HEK293T (cell line): ENCODE measurements at regions not wholly inside any gene's neighbourhood (a gene's known extent, or its start where the extent isn't known, plus 50 kb on each side); places are given as distances from the start of the nearest gene placed in this dataset.

ENCODE experiments used
- CTCF ChIA-PET: fragments of 350-600 bp; formaldehyde crosslinking; extraction: SDS; loops from one replicate; lab custom pipeline; 2021; ENCODE audit warnings: antibody characterized with exemption, inconsistent platforms; lab: Yijun Ruan, JAX
- POLR2A ChIA-PET: fragments of 350-600 bp; formaldehyde crosslinking; extraction: SDS; loops from one replicate; lab custom pipeline; 2020; ENCODE audit warnings: antibody characterized with exemption, inconsistent platforms; lab: Yijun Ruan, JAX
- DNase-seq: peaks from one replicate; pipeline ENCODE4 v3.0.0; 2012; ENCODE audit warnings: mixed read lengths; ENCODE audit errors: extremely low spot score
- ARNT ChIP-seq: fragments of 450-650 bp; IDR thresholded peaks from 2 replicates; pipeline ENCODE4 v1.6.1; 2017; ENCODE audit warnings: mild to moderate bottlenecking
- BHLHE40 ChIP-seq: fragments of 450-650 bp; IDR thresholded peaks from 2 replicates; pipeline ENCODE4 v1.6.1; 2016; ENCODE audit warnings: mild to moderate bottlenecking, moderate library complexity, borderline replicate concordance
- CTBP1 ChIP-seq: fragments of 450-650 bp; IDR thresholded peaks from 2 replicates; pipeline ENCODE4 v1.6.1; 2016; ENCODE audit warnings: borderline replicate concordance
- ELF4 ChIP-seq: fragments of 450-650 bp; IDR thresholded peaks from 2 replicates; pipeline ENCODE4 v1.6.1; 2017; ENCODE audit warnings: antibody characterized with exemption
- FOXA1 ChIP-seq: fragments of 450-650 bp; IDR thresholded peaks from 2 replicates; pipeline ENCODE4 v1.6.1; 2016; ENCODE audit warnings: mild to moderate bottlenecking
- FOXK2 ChIP-seq: fragments of 450-650 bp; IDR thresholded peaks from 2 replicates; pipeline ENCODE4 v1.6.1; 2016; ENCODE audit warnings: mild to moderate bottlenecking
- FOXM1 ChIP-seq: fragments of 450-650 bp; IDR thresholded peaks from 2 replicates; pipeline ENCODE4 v1.6.1; 2017; ENCODE audit warnings: mild to moderate bottlenecking, borderline replicate concordance
- HDGF ChIP-seq: fragments of 450-650 bp; IDR thresholded peaks from 2 replicates; pipeline ENCODE4 v1.6.1; 2017; ENCODE audit warnings: antibody characterized with exemption, borderline replicate concordance
- L3MBTL2 ChIP-seq: fragments of 450-650 bp; conservative IDR thresholded peaks from 2 replicates; pipeline ENCODE4 v1.6.1; 2016; ENCODE audit warnings: mild to moderate bottlenecking
- LEF1 ChIP-seq: fragments of 450-650 bp; IDR thresholded peaks from 2 replicates; pipeline ENCODE4 v1.6.1; 2017; ENCODE audit warnings: mild to moderate bottlenecking, borderline replicate concordance
- NFRKB ChIP-seq: fragments of 450-650 bp; IDR thresholded peaks from 2 replicates; pipeline ENCODE4 v1.6.1; 2016; ENCODE audit warnings: mild to moderate bottlenecking, moderate library complexity
- SP1 ChIP-seq: fragments of 450-650 bp; IDR thresholded peaks from 2 replicates; pipeline ENCODE4 v1.6.1; 2017
- SUZ12 ChIP-seq: fragments of 450-650 bp; IDR thresholded peaks from 2 replicates; pipeline ENCODE4 v1.6.1; 2016; ENCODE audit warnings: mild to moderate bottlenecking
- TARDBP ChIP-seq: fragments of 450-650 bp; IDR thresholded peaks from 2 replicates; pipeline ENCODE4 v1.6.1; 2016
- ZNF384 ChIP-seq: fragments of 450-650 bp; IDR thresholded peaks from 2 replicates; pipeline ENCODE4 v1.6.1; 2016
- TF ChIP-seq, protein P1 (sequence below): fragments of 450-650 bp; IDR thresholded peaks from 2 replicates; pipeline ENCODE4 v1.6.1; 2016

DNA sequence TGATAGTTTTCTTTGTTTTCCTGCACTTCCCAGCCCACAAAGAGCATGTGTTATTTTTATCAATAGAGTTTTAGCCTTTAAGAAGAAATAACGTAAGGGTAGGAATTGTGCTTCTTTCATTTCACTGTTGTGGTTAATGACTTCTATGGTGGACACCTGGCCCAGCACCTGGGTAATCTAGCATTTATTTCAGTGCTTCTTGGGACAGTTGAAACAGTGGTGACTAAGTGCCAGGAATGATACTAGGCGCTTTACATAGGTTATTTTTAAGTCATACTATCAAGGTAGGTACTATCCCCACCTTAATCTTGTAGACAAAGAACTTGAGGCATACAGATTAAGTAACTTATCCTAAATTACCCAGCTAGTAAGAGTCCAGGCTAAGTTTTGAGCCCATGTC is 243.8 kb downstream of the SOX2 start:
- DNase-seq, result no peak
- ChIA-PET CTCF (no interaction called here), POLR2A (no interaction called here)
- TF ChIP-seq L3MBTL2 (no peak), LEF1 (no peak), CTBP1 (no peak), ARNT (no peak), ELF4 (no peak), HDGF (no peak), NFRKB (no peak), FOXK2 (no peak), FOXM1 (no peak), SP1 (no peak), ZNF384 (no peak), SUZ12 (no peak), FOXA1 (no peak), TARDBP (no peak), BHLHE40 (no peak)
- TF ChIP-seq, protein P1, sequence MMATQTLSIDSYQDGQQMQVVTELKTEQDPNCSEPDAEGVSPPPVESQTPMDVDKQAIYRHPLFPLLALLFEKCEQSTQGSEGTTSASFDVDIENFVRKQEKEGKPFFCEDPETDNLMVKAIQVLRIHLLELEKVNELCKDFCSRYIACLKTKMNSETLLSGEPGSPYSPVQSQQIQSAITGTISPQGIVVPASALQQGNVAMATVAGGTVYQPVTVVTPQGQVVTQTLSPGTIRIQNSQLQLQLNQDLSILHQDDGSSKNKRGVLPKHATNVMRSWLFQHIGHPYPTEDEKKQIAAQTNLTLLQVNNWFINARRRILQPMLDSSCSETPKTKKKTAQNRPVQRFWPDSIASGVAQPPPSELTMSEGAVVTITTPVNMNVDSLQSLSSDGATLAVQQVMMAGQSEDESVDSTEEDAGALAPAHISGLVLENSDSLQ, result no peak

DNA sequence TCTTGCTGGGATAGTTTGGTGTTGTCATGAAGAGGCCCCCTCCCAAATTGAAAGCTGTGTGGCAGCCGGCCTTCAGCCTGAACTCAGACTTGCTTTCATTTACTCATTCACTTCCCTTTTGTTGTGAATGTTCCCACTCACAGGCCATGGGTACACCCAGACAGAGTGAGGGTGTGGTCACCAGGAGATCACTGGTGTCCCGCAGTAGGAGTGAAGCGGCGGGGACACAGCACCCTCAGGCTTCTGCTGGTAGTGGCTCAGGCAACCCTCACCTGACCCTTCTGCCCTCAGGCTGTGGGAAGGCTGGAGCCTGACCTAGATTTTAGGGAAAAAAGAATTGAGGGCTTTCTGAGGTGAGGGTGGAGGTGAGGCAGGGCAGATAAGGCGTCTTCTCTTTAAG is 244.4 kb downstream of the SOX2 start:
- ChIA-PET POLR2A (no interaction called here), CTCF (no interaction called here)
- no peak for DNase-seq
- TF ChIP-seq FOXA1 (no peak), FOXM1 (no peak), SUZ12 (no peak), ARNT (no peak), L3MBTL2 (no peak), LEF1 (no peak), ZNF384 (no peak), HDGF (no peak), FOXK2 (no peak), CTBP1 (no peak)
- TF ChIP-seq, protein P1, result no peak

DNA sequence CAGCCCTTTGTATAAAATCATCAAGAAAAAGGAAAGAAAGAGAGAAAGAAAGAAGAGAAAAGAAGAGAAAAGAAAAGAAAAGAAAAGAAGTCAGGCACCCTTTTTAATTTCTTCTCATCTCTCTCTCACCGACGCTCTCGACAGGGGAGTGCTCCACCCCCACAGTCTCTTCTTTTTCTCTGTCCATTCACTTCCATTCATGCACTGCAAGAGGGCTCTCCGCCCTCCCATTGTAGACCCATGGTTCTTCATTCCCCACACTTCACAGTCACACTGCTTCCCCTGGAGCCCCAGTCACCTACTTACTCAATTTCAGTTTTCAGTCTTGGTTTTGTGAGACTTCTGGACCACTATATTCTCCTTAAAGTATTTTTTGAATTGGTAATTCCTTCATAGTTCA is 254.7 kb downstream of the SOX2 start:
- DNase-seq, result no peak
- CTCF ChIA-PET, result no interaction called here

DNA sequence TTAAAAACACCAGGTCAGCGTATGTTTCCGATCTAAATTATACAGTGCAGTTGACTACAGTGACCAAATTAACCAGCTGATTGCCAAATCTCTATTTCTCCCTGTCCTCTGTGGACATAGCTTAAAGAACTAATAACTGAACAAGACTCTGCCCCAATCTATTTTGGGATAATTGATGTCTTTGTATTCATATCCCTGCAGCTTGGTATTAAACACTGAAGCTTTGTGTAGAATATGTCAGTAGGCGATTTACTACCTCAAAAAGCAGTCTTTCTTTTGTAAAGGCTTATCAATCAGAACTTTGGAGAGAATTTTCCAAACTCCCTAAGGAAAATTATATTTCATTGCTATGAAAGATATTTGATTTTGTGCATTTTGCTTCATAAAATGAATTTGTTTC is 258.2 kb downstream of the SOX2 start:
- ChIA-PET CTCF (no interaction called here), POLR2A (no interaction called here)
- TF ChIP-seq ELF4 (no peak), L3MBTL2 (no peak), ZNF384 (no peak), NFRKB (no peak), FOXA1 (no peak), CTBP1 (no peak), SP1 (no peak), SUZ12 (no peak), LEF1 (no peak), HDGF (no peak), TARDBP (no peak), ARNT (no peak), FOXM1 (no peak), FOXK2 (no peak), BHLHE40 (no peak)
- TF ChIP-seq, protein P1, result no peak
- DNase-seq, result no peak

More for the DNA sequence above, 254.7 kb downstream of the SOX2 start:
- TF ChIP-seq ELF4, result no peak
- no peak for TF ChIP-seq ZNF384
- no peak for TF ChIP-seq HDGF
- TF ChIP-seq ARNT, result no peak
- no peak for TF ChIP-seq NFRKB
- TF ChIP-seq FOXM1, result no peak
- TF ChIP-seq, protein P1, result no peak
- no peak for TF ChIP-seq CTBP1
- TF ChIP-seq SP1, result no peak
- no peak for TF ChIP-seq TARDBP
- no peak for TF ChIP-seq L3MBTL2
- TF ChIP-seq FOXA1, result no peak
- no peak for TF ChIP-seq SUZ12
- no peak for TF ChIP-seq LEF1
- TF ChIP-seq BHLHE40, result no peak
- TF ChIP-seq FOXK2, result no peak
- POLR2A ChIA-PET, result no interaction called here

DNA sequence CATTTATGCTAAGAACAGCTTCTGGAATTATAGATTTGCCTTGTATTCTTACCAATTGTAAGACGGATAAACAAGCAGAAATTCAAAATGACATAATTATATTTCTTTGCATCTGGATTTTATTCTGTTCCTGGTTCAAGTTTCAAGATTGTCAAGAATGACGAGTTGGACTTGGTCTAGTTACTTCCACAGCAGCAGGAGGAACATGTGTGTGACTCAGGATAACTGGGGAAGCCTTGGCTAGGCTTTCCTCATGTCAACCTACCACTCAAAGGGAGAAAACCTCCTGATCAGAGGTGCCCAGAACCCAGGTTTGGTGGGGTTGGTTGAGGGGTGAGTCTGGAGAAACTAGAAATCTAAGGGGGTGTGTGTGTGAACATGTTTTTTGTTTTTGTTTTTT is 259.7 kb downstream of the SOX2 start:
- ChIA-PET CTCF (no interaction called here), POLR2A (no interaction called here)
- no peak for TF ChIP-seq ARNT
- no peak for TF ChIP-seq L3MBTL2
- TF ChIP-seq HDGF, result no peak
- no peak for TF ChIP-seq TARDBP
- no peak for TF ChIP-seq CTBP1
- no peak for TF ChIP-seq NFRKB
- TF ChIP-seq SUZ12, result no peak
- TF ChIP-seq FOXA1, result no peak
- no peak for TF ChIP-seq FOXK2
- TF ChIP-seq LEF1, result no peak
- TF ChIP-seq, protein P1, result no peak
- TF ChIP-seq ELF4, result no peak
- TF ChIP-seq ZNF384, result no peak
- no peak for TF ChIP-seq SP1
- TF ChIP-seq BHLHE40, result no peak
- no peak for TF ChIP-seq FOXM1
- DNase-seq, result no peak
